HUES64 (cell line): ENCODE measurements at regions not wholly inside any gene's neighbourhood (a gene's known extent, or its start where the extent isn't known, plus 50 kb on each side); places are given as distances from the start of the nearest gene placed in this dataset.

Experiments
- H3K27ac ChIP-seq: 2 replicates; pipeline ENCODE4 v1.7.0; 2013; ENCODE audit warnings: low read depth, low read length, inconsistent platforms
- H3K27me3 ChIP-seq: 2 replicates; pipeline ENCODE4 v1.6.1; 2013; ENCODE audit warnings: mild to moderate bottlenecking, low read length; ENCODE audit not compliant: insufficient read depth
- H3K36me3 ChIP-seq: 2 replicates; pipeline ENCODE4 v1.6.1; 2013; ENCODE audit warnings: mild to moderate bottlenecking, low read length; ENCODE audit not compliant: insufficient read depth
- H3K4me1 ChIP-seq: 2 replicates; pipeline ENCODE4 v1.6.1; 2013; ENCODE audit warnings: mild to moderate bottlenecking, low read length, moderate library complexity; ENCODE audit not compliant: insufficient read depth
- H3K4me3 ChIP-seq: 2 replicates; pipeline ENCODE4 v1.5.1; 2013; ENCODE audit warnings: mild to moderate bottlenecking, low read length, moderate library complexity
- H3K9ac ChIP-seq: 2 replicates; pipeline ENCODE4 v1.6.1; 2013; ENCODE audit warnings: mild to moderate bottlenecking, low read depth, low read length
- H3K9me3 ChIP-seq: 2 replicates; pipeline ENCODE4 v1.6.1; 2013; ENCODE audit warnings: low read depth, low read length; ENCODE audit not compliant: insufficient read depth
- WGBS: fragments of 150-250, 120-280 bp; methylation state at CpG from one replicate; pipeline ENCODE4 v1.1.7; 2013; ENCODE audit warnings: missing lambda C conversion rate; 5-methylcytosine and 5-hydroxymethylcytosine counted together

GRCh38 chr9:16191691-16192402 is 639.0 kb downstream of the CCDC171 start:
- peaks cover 14% of the 10 kb centered on the region; the same call in 1 of the 2 replicates for H3K4me1 ChIP-seq
- H3K36me3 ChIP-seq = no peaks in the 10 kb centered on the region
- no peak overlapping the region for H3K27ac ChIP-seq
- no peak overlapping the region for H3K4me3 ChIP-seq
- H3K27me3 ChIP-seq = no peaks in the 10 kb centered on the region
- 10% methylated on average over 14 of the region's 14 CpGs for WGBS
- H3K9me3 ChIP-seq = peaks cover 6% of the 10 kb centered on the region; the same call in 1 of the 2 replicates
- H3K9ac ChIP-seq = no peak overlapping the region

DNA sequence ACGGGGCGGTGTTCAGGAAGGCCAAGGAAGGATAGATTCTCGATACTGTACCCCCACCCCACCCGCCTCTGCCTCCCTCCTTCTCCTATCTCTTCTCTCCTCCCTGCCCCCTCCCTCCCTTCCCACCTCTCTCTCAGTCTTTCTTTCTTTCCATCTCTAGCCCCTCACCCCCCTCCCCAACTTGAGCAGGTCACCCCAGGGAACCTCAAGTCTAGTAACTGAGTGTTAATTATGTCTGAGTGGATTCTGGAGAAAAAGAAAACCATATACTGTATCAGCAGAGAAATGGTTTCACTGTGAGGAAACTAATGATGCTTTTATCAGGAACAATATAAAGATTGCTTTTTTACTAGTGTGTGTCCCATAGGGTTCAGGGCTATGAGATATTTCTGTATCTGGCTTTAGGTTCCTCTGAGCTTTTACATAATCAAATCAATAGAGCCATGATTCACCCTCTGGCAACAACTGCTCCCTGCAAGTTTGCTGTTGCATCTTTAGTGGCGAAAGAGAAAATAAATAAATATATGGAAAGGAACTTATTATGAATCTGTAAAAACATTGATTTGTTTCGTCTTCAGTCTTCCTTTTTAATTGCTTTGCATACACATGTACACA is 639.7 kb downstream of the CCDC171 start:
- no peaks in the 10 kb centered on the region for H3K27me3 ChIP-seq
- no peak overlapping the region for H3K27ac ChIP-seq
- no peaks in the 10 kb centered on the region for H3K36me3 ChIP-seq
- H3K4me3 ChIP-seq = no peak overlapping the region
- H3K9me3 ChIP-seq = peaks cover 6% of the 10 kb centered on the region; the same call in 1 of the 2 replicates
- no peak overlapping the region for H3K9ac ChIP-seq
- peaks cover 14% of the 10 kb centered on the region; the same call in 1 of the 2 replicates for H3K4me1 ChIP-seq
- WGBS = 35% methylated on average over 6 of the region's 6 CpGs

DNA sequence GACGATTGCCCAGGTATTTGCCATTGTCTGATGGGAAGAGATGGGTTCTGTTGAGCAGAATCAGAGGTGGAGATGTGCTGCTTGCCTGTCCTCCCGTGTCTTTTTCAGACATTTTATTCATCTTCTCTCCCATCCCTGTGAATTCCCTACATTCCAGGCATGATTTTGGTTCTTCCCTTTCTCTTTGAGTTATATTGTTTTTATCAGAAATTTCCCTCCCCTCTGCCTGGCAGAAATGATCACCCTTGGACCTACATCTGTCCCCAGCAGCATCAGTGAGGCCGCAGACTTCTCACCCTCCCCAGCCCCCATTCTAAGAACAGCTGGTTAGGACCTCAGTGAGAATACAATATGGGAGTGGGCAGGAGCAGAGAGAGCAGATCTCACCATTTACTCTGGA is 640.2 kb downstream of the CCDC171 start:
- 65% methylated on average over 3 of the region's 3 CpGs for WGBS
- H3K9me3 ChIP-seq = peaks cover 6% of the 10 kb centered on the region; the same call in 1 of the 2 replicates
- H3K4me1 ChIP-seq = peaks cover 14% of the 10 kb centered on the region; the same call in 1 of the 2 replicates
- H3K27ac ChIP-seq = no peak overlapping the region
- H3K36me3 ChIP-seq = no peaks in the 10 kb centered on the region
- no peak overlapping the region for H3K4me3 ChIP-seq
- no peak overlapping the region for H3K9ac ChIP-seq
- H3K27me3 ChIP-seq = no peaks in the 10 kb centered on the region

DNA sequence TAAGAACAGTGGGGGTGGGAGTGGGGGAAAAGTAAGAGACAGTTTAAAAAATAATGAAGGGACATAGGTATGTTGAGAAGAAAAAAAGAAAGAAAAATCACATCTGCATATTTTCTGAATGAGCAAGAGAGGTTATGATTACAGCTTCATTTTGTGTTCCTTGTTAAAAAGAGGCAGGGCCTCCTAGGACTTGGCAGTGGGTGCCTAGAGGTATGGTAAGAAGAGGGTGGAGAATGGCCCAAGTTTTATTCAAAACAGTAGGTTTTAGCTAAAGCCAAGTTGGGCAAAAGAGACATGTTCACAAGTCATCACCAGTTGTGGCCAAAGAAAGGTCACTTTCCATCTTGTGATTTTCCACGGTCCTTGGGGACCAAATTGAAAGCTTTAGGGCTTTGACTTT is 643.4 kb downstream of the CCDC171 start:
- WGBS = 94% methylated on average over 1 of the region's 1 CpG
- Histone ChIP-seq H3K27me3 (no peaks in the 10 kb centered on the region), H3K4me3 (no peak overlapping the region), H3K9me3 (no peaks in the 10 kb centered on the region), H3K9ac (no peak overlapping the region), H3K27ac (no peak overlapping the region), H3K36me3 (no peaks in the 10 kb centered on the region), H3K4me1 (peaks cover 14% of the 10 kb centered on the region; the same call in 1 of the 2 replicates)

DNA sequence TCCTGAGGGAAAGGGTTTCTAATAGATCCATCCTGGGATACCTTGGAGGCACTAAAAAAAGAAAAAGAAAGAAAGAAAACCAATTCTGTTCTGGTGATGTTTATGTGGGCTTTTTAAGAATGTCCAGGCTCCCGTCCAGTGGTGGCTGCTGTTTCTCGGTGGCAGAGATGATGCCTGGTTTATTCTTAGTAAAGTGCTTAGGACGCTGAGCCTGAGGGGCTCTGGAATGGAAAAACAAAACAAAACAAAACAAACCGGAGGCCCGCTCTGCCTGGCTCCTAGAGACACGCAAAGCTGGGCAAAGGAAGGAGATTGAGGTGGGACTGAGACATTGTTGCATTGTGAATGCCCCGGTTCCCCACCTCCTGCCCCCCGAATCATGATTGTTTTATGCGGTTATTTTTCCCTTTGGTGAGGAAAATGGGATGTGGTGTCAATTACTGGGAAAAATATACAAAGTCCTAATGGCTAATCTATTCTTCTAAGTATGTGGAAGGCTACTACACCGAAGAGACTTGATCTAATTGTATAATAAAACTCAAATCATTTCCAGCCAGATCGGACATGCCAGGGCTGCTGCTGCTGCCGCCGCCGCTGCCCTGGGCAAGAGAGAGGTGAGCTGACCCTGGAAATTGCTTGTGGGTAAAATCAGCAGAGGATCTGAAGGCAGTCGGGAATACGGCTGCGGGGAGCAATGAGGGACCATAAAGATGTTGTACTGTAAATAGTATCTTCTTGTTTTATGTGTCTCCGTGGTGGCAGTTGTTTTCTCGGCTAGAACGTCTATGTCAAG is 644.9 kb downstream of the CCDC171 start:
- no peaks in the 10 kb centered on the region for H3K9me3 ChIP-seq
- H3K4me1 ChIP-seq = peaks cover 8% of the 10 kb centered on the region
- no peak overlapping the region for H3K4me3 ChIP-seq
- 95% methylated on average over 19 of the region's 20 CpGs for WGBS
- H3K9ac ChIP-seq = no peak overlapping the region
- H3K27ac ChIP-seq = no peak overlapping the region
- no peaks in the 10 kb centered on the region for H3K36me3 ChIP-seq
- no peaks in the 10 kb centered on the region for H3K27me3 ChIP-seq

- H3K27me3 ChIP-seq = no peaks in the 10 kb centered on the region
- H3K9ac ChIP-seq = no peak overlapping the region
- no peak overlapping the region for H3K4me3 ChIP-seq
- no peak overlapping the region for H3K27ac ChIP-seq
- peaks cover 11% of the 10 kb centered on the region for H3K4me1 ChIP-seq
- no peaks in the 10 kb centered on the region for H3K9me3 ChIP-seq
- H3K36me3 ChIP-seq = no peaks in the 10 kb centered on the region
- WGBS = 96% methylated on average over 5 of the region's 6 CpGs
These were observed 646.2 kb downstream of the CCDC171 start for GRCh38 chr9:16198996-16199395.

- Histone ChIP-seq H3K27ac (no peak overlapping the region), H3K9ac (no peak overlapping the region), H3K4me1 (peaks cover 16% of the 10 kb centered on the region), H3K4me3 (no peak overlapping the region), H3K27me3 (no peaks in the 10 kb centered on the region), H3K36me3 (no peaks in the 10 kb centered on the region), H3K9me3 (no peaks in the 10 kb centered on the region)
- WGBS = 87% methylated on average over 1 of the region's 1 CpG
These were observed 649.4 kb downstream of the CCDC171 start for GRCh38 chr9:16202221-16202620.

DNA sequence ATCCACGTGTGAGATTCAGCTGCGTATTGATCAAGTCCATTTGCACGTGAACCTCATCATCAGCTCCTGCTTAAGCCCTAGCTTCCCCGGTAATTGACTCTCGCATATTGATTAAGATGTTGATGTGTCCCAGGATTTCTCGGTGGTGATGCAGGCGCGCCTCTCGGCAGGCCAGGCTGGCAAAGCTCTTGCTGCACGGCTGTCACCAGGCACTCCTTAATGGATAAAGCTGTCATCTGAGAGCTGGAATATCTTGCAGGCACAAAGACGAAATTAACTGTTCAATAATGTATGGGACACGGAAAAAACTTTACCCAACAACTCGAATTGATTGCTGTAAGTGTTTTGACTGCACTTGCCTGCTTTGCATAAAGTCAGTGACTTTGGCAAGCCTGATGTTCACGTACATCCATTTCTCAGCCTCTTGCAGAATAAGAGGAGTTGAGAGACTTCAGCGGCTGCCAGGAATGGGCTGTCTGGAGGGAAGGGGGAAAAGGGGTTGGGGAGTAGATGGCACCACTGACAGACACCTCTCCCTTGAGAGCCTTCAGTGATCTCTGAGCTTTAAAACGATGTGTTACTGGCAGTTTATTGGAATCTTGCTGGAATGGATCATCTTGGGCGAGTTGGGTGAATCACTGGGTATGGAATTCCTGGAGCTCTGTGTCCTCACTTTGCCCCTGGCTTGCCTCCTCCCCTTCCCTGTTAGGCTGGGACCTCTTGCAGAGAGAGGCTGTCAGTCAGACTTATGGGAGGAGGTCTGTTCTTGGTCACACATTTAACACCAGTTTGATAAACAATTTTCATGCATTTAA is 650.3 kb downstream of the CCDC171 start:
- Histone ChIP-seq H3K27ac (no peak overlapping the region), H3K27me3 (no peaks in the 10 kb centered on the region), H3K9ac (no peak overlapping the region), H3K36me3 (no peaks in the 10 kb centered on the region), H3K4me1 (peaks cover 16% of the 10 kb centered on the region), H3K4me3 (no peak overlapping the region), H3K9me3 (no peaks in the 10 kb centered on the region)
- WGBS = 74% methylated on average over 17 of the region's 17 CpGs

DNA sequence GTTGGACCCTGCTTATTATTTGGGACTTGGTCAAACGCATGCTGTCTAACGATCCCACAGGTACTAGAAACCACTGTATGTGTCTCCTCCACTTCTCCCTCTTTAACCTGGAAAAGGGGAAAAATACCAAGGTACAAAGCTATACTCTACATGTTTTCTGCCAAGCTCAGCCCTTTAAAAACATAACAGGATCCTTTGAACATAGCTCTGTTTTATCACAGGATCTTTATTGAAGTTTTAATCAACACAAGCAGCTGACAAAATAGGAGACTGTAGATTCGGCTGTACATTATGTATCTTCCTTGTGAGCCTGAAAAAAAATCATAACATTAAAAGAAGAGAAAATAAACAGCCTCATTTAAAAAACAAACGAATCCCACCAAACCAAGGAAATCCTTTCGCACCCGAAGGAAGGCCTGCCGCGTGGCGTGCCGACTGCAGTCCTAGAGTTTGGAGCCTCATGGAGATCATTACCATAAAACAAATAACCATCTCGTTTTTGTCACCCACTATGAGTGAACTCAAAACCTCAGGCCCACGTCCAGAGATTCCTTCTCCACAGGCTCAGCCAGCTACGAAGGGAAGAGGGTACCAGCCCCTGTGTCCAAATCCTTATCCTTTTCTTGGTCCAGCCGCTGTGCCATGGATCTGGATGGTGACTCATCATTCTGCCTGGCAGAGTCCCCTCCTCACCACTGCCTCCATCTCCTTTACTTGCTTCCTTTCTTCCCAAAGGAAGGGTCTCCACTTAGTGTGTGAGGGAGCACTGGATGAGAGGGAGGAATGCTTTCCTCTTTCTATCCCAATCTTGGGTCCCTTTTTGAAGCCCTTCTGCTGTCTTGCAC is 651.1 kb downstream of the CCDC171 start:
- no peak overlapping the region for H3K27ac ChIP-seq
- 89% methylated on average over 14 of the region's 14 CpGs for WGBS

DNA sequence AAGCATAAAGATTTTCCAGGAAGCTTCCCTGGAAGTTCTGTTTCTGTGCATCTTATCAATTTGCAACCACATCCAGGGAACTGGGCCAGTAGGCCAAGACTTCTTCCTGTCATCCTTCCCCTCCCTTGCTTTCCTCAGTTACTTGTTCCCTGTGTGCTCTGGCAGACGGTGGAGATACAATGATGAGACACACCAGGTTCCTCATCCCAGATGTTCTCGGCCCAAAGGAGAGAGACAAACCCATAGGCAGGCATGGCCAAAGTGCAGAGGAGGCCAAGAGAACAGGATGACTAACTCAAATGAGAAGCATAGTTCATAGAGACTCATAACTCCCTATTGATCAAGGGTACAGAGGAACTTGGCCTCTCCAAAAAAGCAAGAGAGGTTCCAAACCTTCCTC is 652.6 kb downstream of the CCDC171 start:
- H3K4me1 ChIP-seq = peaks cover 16% of the 10 kb centered on the region
- no peaks in the 10 kb centered on the region for H3K9me3 ChIP-seq
- H3K27me3 ChIP-seq = no peaks in the 10 kb centered on the region
- no peak overlapping the region for H3K27ac ChIP-seq
- H3K36me3 ChIP-seq = no peaks in the 10 kb centered on the region
- 91% methylated on average over 2 of the region's 2 CpGs for WGBS
- no peak overlapping the region for H3K9ac ChIP-seq
- H3K4me3 ChIP-seq = no peak overlapping the region

More for the DNA sequence above, 651.1 kb downstream of the CCDC171 start:
- no peaks in the 10 kb centered on the region for H3K9me3 ChIP-seq
- H3K4me3 ChIP-seq = no peak overlapping the region
- no peaks in the 10 kb centered on the region for H3K36me3 ChIP-seq
- H3K4me1 ChIP-seq = peaks cover 16% of the 10 kb centered on the region
- H3K27me3 ChIP-seq = no peaks in the 10 kb centered on the region
- no peak overlapping the region for H3K9ac ChIP-seq
